Uterus (tissue), 3 donors: ENCODE measurements at regions not wholly inside any gene's neighbourhood (a gene's known extent, or its start where the extent isn't known, plus 50 kb on each side); places are given as distances from the start of the nearest gene placed in this dataset.

ENCODE experiments used
- DNase-seq, 2 donors: peaks; one replicate each; pipeline ENCODE4 v3.0.0-alpha.2; 2019 to 2020
- H3K27ac ChIP-seq, 2 donors: fragments of 200-600 bp; sonication (generic); 1 replicate in 1 of 2; 2 replicates in 1 of 2; pipeline ENCODE4 v1.5.1; 2016 to 2018
- H3K27me3 ChIP-seq, 2 donors: fragments of 200-600 bp; sonication (generic); one replicate each; pipeline ENCODE4 v1.5.1; 2018 to 2019; ENCODE audit warnings: control low read depth in 1 of 2
- H3K36me3 ChIP-seq, 2 donors: fragments of 200-600 bp; sonication (generic); one replicate each; pipeline ENCODE4 v1.5.1; 2019; ENCODE audit warnings: control low read depth in 1 of 2
- H3K4me1 ChIP-seq, 2 donors: fragments of 200-600 bp; sonication (generic); one replicate each; pipeline ENCODE4 v1.5.1; 2018 to 2019; ENCODE audit warnings: control low read depth in 1 of 2
- H3K4me3 ChIP-seq, 2 donors: fragments of 200-600 bp; sonication (generic); 1 replicate in 1 of 2; 2 replicates in 1 of 2; pipeline ENCODE4 v1.5.1; 2018 to 2019; ENCODE audit warnings: mild to moderate bottlenecking in 1 of 2
- H3K9me3 ChIP-seq, 2 donors: fragments of 200-600 bp; sonication (generic); one replicate each; pipeline ENCODE4 v1.5.1; 2019; ENCODE audit warnings: control low read depth in 1 of 2
- CTCF ChIP-seq, 4 experiments: fragments of 200-600 bp in 2 of 4; fragments of 450-650 bp in 2 of 4; sonication (generic) in 2 of 4; IDR thresholded peaks; one replicate each; pipeline ENCODE4 v1.5.1; 2016 to 2019; ENCODE audit warnings: antibody characterized with exemption in 4 of 4, mild to moderate bottlenecking in 2 of 4, moderate library complexity in 1 of 4
- POLR2A ChIP-seq, 2 donors: fragments of 450-650 bp; IDR thresholded peaks; one replicate each; pipeline ENCODE4 v1.6.1; 2016; ENCODE audit warnings: antibody characterized with exemption in 2 of 2, mild to moderate bottlenecking in 1 of 2, moderate library complexity in 1 of 2
- intact Hi-C: fragments of 100-400 bp; cut with DNase I; formaldehyde crosslinking; loops from one replicate; pipeline ENCODE4 v1.15.1; 2023; ENCODE audit warnings: low total_unique reads
- donor health status: DM: yes; HTN: yes; CAD: no.

- Histone ChIP-seq H3K4me3 (no peak overlapping the region), H3K36me3 (no peaks in the 10 kb centered on the region), H3K27ac (no peak overlapping the region), H3K9me3 (no peaks in the 10 kb centered on the region), H3K4me1 (no peaks in the 10 kb centered on the region), H3K27me3 (no peaks in the 10 kb centered on the region)
- no peak for TF ChIP-seq CTCF (IDR thresholded peaks at IDR 0.05)
- intact Hi-C loops = no loop called here
- DNase-seq = no peak
Observed at GRCh38 chr4:85399270-85399669, 75.7 kb upstream of the ARHGAP24 start.

GRCh38 chr4:85402371-85402770, 72.6 kb upstream of the ARHGAP24 start:
- intact Hi-C loops = no loop called here
- Histone ChIP-seq H3K4me3 (no peak overlapping the region), H3K27ac (peak overlapping the region; percentile 41 to 42), H3K4me1 (no peaks in the 10 kb centered on the region), H3K9me3 (no peaks in the 10 kb centered on the region), H3K36me3 (no peaks in the 10 kb centered on the region), H3K27me3 (no peaks in the 10 kb centered on the region)
- TF ChIP-seq POLR2A (IDR thresholded peaks at IDR 0.05) (no peak), CTCF (IDR thresholded peaks at IDR 0.05) (no peak)
- peak in 1 of 2 donors; percentile 21 for DNase-seq

- no peaks in the 10 kb centered on the region for H3K4me1 ChIP-seq
- no peak for DNase-seq
- no peaks in the 10 kb centered on the region for H3K27me3 ChIP-seq
- intact Hi-C loops = no loop called here
- no peak overlapping the region for H3K27ac ChIP-seq
- H3K36me3 ChIP-seq = no peaks in the 10 kb centered on the region
- no peaks in the 10 kb centered on the region for H3K9me3 ChIP-seq
- TF ChIP-seq CTCF (IDR thresholded peaks at IDR 0.05) = no peak
- TF ChIP-seq POLR2A (IDR thresholded peaks at IDR 0.05) = no peak
- no peak overlapping the region for H3K4me3 ChIP-seq
Observed at GRCh38 chr4:85406185-85406584, 68.8 kb upstream of the ARHGAP24 start.

- no peak for DNase-seq
- Histone ChIP-seq H3K4me3 (no peak overlapping the region), H3K36me3 (no peaks in the 10 kb centered on the region), H3K9me3 (no peaks in the 10 kb centered on the region), H3K27me3 (no peaks in the 10 kb centered on the region), H3K4me1 (no peaks in the 10 kb centered on the region), H3K27ac (no peak overlapping the region)
- no peak for TF ChIP-seq POLR2A (IDR thresholded peaks at IDR 0.05)
- intact Hi-C loops = no loop called here
Observed at GRCh38 chr4:85407546-85407945, 67.4 kb upstream of the ARHGAP24 start.

GRCh38 chr4:85408301-85408700, 66.6 kb upstream of the ARHGAP24 start:
- Histone ChIP-seq H3K36me3 (no peaks in the 10 kb centered on the region), H3K4me1 (no peaks in the 10 kb centered on the region), H3K4me3 (no peak overlapping the region), H3K27ac (no peak overlapping the region), H3K27me3 (no peaks in the 10 kb centered on the region), H3K9me3 (no peaks in the 10 kb centered on the region)
- TF ChIP-seq POLR2A (IDR thresholded peaks at IDR 0.05) (no peak), CTCF (IDR thresholded peaks at IDR 0.05) (no peak)
- intact Hi-C loops = no loop called here
- no peak for DNase-seq

GRCh38 chr4:85409251-85409650, 65.7 kb upstream of the ARHGAP24 start:
- Histone ChIP-seq H3K4me1 (no peaks in the 10 kb centered on the region), H3K36me3 (no peaks in the 10 kb centered on the region), H3K4me3 (no peak overlapping the region), H3K27me3 (no peaks in the 10 kb centered on the region), H3K27ac (no peak overlapping the region), H3K9me3 (no peaks in the 10 kb centered on the region)
- no peak for DNase-seq
- TF ChIP-seq CTCF (IDR thresholded peaks at IDR 0.05) (no peak), POLR2A (IDR thresholded peaks at IDR 0.05) (no peak)
- intact Hi-C loops = no loop called here
